Activated CD8-positive, alpha-beta memory T cell treated with anti-CD3 and anti-CD28 coated beads for 4 hours (primary cell): ENCODE measurements at regions not wholly inside any gene's neighbourhood (a gene's known extent, or its start where the extent isn't known, plus 50 kb on each side); places are given as distances from the start of the nearest gene placed in this dataset.
"Not testable (repeated sequence)": the region's sequence is repeated elsewhere in the genome, so short reads cannot be mapped to it uniquely, and the experiment has no call there.

ENCODE experiments used
- DNase-seq, 2 donors: peaks; one replicate each; pipeline ENCODE4 v3.0.0-alpha.2; 2020; ENCODE audit warnings: low read depth in 2 of 2

DNA sequence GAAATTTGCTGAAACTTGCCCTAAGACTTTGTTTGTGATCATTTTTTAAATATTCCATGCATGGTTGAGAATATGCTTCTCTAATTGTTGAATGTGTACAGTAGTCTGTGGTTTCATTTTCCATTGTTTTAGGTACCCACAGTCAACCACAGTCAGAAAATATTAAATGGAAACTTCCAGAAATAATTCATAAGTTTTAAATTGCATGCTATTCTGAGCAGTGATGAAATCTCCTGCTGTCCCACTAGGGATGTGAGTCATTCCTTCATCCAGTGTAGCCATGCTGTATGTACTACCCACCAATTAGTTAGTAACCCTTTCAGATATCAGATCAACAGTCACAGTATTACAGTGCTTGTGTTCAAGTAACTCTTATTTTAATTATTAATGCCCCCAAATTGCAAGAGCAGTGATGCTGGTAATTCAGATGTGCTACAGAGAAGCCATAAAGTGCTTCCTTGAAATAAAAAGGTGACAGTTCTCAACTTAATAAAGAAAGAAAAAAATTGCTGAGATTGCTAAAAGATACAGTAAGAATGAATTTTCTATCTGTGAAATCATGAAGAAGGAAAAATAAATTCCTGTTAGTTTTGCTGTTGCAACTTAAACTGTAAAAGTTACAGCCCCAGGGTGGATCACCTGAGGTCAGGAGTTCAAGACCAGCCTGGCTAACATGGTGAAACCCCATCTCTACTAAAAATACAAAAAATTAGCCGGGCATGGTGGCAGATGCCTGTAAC, 79.9 kb upstream of the FBXL17 start:
- DNase-seq, result no peak

DNA sequence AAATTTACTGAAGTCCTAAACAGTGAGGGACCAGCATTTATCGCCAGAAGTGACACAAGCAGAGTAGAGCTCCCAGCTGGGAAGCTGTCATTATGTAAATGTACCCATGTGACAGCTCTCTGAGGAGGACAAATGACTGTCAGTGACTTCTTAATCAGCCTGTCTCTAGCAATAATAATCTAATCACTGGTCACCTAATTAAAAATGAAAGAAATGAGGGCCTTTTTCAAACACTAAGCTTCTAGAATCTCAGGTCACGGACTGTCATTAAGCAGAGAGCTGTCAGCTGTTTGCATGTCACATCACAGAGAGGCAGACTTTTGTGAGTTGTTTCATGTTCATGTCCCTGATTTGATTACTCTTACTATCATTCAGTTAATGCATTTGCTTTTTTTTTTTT, 77.9 kb upstream of the FBXL17 start:
- no peak for DNase-seq

DNA sequence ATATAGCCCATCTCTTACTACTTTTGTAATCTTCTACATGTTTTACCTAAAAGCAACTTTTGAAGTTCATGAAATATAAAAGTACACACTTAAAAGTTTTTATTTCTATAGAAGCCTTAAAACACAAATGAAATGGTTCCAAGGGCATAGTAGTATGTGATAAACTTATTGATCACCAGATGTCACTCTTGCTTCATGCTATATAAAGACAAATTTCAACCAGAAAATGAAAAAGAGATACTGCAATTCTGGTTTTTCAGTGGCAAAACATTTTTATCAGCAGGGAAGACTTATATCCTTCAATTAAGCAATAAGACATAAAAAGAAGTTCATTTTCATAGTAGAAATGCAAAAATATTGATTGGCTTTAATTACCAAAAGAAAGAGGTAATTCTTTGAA, 69.4 kb upstream of the FBXL17 start:
- no peak for DNase-seq

DNA sequence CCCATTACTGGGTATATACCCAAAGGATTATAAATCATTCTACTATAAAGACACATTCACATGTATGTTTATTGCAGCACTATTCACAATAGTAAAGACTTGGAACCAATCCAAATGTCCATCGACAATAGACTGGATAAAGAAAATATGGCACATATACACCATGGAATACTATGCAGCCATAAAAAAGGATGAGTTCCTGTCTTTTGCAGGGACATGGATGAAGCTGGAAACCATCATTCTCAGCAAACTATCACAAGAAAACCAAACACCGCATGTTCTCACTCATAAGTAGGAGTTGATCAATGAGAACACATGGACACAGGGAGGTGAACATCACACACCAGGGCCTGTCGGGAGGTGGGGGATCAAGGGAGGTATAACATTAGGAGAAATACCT, 62.2 kb upstream of the FBXL17 start:
- DNase-seq, result not testable (repeated sequence)

DNA sequence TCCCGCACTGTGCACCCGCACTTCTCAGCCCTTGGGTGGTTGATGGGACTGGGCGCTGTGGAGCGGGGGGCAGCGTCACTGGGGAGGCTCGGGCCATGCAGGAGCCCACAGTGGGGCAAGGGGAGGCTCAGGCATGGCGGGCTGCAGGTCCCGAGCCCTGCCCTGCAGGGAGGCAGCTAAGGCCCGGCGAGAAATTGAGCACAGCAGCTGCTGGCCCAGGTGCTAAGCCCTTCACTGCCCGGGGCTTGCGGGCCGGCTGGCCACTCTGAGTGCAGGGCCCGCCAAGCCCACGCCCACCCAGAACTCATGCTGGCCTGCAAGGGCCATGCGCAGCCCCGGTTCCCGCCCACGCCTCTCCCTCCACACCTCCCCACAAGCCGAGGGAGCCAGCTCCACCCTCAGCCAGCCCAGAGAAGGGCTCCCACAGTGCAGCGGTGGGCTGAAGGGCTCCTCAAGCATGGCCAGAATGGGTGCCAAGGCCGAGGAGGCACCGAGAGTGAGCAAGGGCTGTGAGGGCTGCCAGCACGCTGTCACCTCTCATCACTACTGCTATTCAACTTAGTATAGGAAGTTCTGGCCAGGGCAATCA, 60.3 kb upstream of the FBXL17 start:
- not testable (repeated sequence) for DNase-seq

GRCh38 chr5:108437425-108437824, 55.5 kb upstream of the FBXL17 start:
- no peak for DNase-seq

- DNase-seq, result no peak
Measured at GRCh38 chr5:108436696-108437095, 54.8 kb upstream of the FBXL17 start.

- no peak for DNase-seq
Measured at GRCh38 chr5:108433600-108433999, 51.7 kb upstream of the FBXL17 start.

- DNase-seq, result no peak
Measured at GRCh38 chr5:108432024-108432423, 50.1 kb upstream of the FBXL17 start.
